Transverse colon (tissue), 4 donors: ENCODE measurements at regions not wholly inside any gene's neighbourhood (a gene's known extent, or its start where the extent isn't known, plus 50 kb on each side); places are given as distances from the start of the nearest gene placed in this dataset.

Source experiments
- EP300 ChIP-seq: sonication (generic); formaldehyde crosslinking; IDR thresholded peaks from one replicate; pipeline ENCODE4 v1.6.1; 2017; ENCODE audit warnings: antibody characterized with exemption, low read depth
- POLR2A ChIP-seq: fragments of 450-650 bp; IDR thresholded peaks from one replicate; pipeline ENCODE4 v1.6.1; 2016; ENCODE audit warnings: antibody characterized with exemption, mild to moderate bottlenecking, moderate library complexity
- POLR2AphosphoS5 ChIP-seq, 3 donors: sonication (generic); formaldehyde crosslinking; IDR thresholded peaks; one replicate each; pipeline ENCODE4 v1.6.1; 2016; ENCODE audit warnings: antibody characterized with exemption in 3 of 3
- TF ChIP-seq, protein P1 (sequence below), 5 experiments: fragments of 200-600 bp in 3 of 5; fragments of 450-650 bp in 2 of 5; sonication (generic) in 3 of 5; IDR thresholded peaks; 1 replicate in 2 of 5; 2 replicates in 3 of 5; pipeline ENCODE4 v1.5.1; 2016 to 2017; ENCODE audit warnings: antibody characterized with exemption in 5 of 5, inconsistent platforms in 3 of 5, mild to moderate bottlenecking in 2 of 5, moderate library complexity in 1 of 5

DNA sequence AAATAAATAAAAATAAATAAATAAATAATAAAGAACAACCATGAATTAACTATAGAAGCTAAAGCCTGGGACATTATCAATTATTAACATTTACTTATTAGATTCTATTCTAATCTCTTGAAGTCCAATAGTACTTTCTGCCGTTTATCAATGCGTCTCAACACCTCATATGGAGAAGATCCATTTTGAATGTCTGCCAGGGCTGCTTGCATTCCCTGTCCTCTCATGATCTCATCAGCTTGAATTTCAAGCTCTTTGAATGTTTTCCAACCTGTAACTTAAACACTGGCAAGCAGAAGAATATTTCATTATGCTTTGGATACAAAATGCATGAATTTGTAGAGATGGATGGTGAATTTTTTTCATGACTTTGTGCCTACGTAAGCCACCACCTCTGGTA lies 191.9 kb upstream of the ANKFN1 start:
- TF ChIP-seq, protein P1, sequence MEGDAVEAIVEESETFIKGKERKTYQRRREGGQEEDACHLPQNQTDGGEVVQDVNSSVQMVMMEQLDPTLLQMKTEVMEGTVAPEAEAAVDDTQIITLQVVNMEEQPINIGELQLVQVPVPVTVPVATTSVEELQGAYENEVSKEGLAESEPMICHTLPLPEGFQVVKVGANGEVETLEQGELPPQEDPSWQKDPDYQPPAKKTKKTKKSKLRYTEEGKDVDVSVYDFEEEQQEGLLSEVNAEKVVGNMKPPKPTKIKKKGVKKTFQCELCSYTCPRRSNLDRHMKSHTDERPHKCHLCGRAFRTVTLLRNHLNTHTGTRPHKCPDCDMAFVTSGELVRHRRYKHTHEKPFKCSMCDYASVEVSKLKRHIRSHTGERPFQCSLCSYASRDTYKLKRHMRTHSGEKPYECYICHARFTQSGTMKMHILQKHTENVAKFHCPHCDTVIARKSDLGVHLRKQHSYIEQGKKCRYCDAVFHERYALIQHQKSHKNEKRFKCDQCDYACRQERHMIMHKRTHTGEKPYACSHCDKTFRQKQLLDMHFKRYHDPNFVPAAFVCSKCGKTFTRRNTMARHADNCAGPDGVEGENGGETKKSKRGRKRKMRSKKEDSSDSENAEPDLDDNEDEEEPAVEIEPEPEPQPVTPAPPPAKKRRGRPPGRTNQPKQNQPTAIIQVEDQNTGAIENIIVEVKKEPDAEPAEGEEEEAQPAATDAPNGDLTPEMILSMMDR (IDR thresholded peaks at IDR 0.05) = no peak
- no peak for TF ChIP-seq POLR2A
- TF ChIP-seq EP300 = no peak
- TF ChIP-seq POLR2AphosphoS5 (IDR thresholded peaks at IDR 0.05) = no peak
